ENCODE measurements at regions not wholly inside any gene's neighbourhood (a gene's known extent, or its start where the extent isn't known, plus 50 kb on each side); places are given as distances from the start of the nearest gene placed in this dataset.
"Not testable (repeated sequence)": the region's sequence is repeated elsewhere in the genome, so short reads cannot be mapped to it uniquely, and the experiment has no call there.

GRCh38 chr12:67760586-67761275, 112.2 kb downstream of the DYRK2 start:
- no peak for FAIRE-seq

- no peak for FAIRE-seq
These were observed 113.0 kb downstream of the DYRK2 start for GRCh38 chr12:67761566-67761965.

GRCh38 chr12:67764055-67764454, 115.5 kb downstream of the DYRK2 start:
- FAIRE-seq = no peak

- FAIRE-seq = no peak
These were observed 116.5 kb downstream of the DYRK2 start for GRCh38 chr12:67764946-67765619.

DNA sequence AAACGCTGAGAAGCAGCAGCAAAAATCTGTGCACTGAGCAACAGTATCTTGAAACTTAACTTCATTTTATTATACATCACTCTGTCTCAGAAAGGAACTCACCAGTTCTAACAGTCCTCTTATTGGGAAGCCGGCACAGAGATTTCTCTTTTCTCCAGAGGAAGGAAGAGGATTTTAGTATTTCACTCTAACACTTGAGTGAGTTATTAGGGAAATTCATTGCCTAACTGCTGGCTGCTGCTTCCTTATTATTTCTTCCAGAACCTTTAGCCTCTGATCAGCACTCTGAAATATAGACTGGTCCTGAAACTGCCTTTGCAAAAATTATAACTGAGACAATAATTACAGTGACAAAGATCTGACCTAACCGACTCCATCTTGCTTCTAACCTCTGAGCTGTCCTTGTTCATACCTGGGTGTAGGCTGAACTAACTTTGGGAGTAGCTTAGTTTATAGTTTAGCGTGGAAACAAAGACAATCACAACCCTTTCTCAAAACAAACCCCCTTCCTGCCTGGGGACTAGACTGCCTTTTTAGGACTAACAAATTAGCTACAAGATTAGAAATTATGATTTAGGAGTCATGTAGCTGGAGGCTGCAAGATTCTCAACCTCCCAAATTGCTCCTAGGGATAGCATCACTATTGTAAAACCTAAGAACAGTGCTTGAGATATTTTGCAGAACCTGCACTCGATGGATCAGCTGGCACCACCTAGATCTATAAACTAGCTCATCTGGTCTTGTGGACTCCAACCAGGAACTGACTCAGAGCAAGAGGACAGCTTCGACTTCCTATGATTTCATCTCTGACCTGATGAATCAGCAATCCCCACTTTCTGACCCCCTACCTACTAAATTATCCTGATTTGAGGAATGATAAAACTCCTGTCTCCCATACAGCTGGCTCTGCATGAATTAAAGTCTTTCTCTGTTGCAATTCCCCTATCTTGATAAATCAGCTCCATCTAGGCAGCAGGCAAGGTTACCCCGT, 117.5 kb downstream of the DYRK2 start:
- no peak for FAIRE-seq

GRCh38 chr12:67772267-67773169, 124.0 kb downstream of the DYRK2 start:
- FAIRE-seq = no peak

- FAIRE-seq = no peak
These were observed 125.4 kb downstream of the DYRK2 start for GRCh38 chr12:67773896-67774295.

GRCh38 chr12:67774983-67775587, 126.5 kb downstream of the DYRK2 start:
- FAIRE-seq = no peak

GRCh38 chr12:67780580-67781084, 132.1 kb downstream of the DYRK2 start:
- no peak for FAIRE-seq

DNA sequence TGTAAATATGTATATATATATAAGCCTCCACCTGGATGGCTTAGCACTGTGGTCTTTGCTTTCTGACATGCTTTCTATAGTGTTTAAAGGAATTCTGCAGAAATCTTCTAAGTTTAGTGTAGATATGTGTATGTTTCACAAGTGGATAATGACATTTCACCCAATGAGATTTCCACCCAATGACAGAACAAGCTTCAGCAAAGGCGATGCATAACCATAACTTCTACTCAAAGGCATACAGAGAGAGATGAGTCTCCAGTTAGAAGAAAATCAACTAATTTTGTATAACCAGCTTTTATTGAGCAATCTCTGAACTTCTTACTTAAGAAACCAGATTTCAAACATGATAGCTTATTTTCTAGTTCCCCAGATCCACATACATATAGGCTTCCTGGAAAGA, 134.0 kb downstream of the DYRK2 start:
- FAIRE-seq = no peak

DNA sequence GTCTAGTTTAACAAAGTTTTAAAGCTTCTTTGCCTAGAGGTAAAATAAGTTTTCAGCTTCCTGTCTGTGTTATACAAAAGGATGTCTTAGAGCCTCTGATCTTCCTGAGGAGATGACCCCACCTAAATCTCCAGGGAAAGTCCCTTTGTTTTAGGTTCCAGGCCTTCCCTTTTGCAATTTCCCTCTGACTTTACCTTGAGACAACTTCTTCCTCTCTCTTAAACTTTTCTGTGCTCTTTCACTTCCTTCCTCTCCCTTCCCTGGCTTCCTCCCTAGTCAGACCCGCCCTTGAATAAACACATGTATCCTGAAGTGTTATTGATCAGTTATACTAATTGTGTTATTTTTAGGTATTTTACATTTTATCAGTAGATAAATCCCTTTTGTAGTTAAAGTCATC, 134.8 kb downstream of the DYRK2 start:
- no peak for FAIRE-seq

- no peak for FAIRE-seq
These were observed 136.3 kb downstream of the DYRK2 start for GRCh38 chr12:67784831-67785230.

- no peak for FAIRE-seq
These were observed 137.5 kb downstream of the DYRK2 start for GRCh38 chr12:67786086-67786485.

GRCh38 chr12:67788118-67788517, 139.6 kb downstream of the DYRK2 start:
- FAIRE-seq = no peak

GRCh38 chr12:67789266-67789665, 140.7 kb downstream of the DYRK2 start:
- no peak for FAIRE-seq

DNA sequence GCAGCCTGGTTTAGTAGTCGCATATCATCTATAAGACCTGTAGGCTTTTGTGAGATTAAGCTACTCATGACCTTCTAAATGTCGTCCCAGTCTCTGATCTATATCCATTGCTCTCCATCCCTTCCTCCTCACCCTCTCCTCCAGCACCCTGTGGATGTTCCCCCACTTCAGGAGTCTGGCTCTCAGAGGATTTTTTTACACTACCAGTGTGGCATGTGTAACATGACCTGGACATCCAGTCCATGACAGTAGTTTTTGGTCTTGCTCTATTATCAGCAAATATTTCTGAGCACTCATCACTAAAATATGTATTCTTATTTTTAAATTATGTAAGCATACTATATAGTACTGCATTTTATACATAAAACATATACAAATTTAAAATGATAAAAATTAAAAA, 142.1 kb downstream of the DYRK2 start:
- no peak for FAIRE-seq

DNA sequence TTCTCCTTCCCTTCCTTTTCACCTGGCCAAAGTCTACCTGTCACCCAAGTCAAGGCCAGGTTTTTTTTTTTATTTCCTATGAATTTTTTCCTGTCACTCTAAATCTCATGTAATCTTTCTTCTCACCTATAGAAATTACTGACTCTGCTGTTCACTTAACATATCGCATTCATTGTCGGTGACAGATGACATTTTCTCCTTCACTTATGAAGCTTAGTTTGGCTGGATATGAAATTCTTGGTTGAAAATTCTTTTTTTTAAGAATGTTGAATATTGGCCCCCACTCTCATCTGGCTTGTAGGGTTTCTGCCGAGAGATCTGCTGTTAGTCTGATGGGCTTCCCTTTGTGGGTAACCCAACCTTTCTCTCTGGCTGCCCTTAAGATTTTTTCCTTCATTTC, 142.8 kb downstream of the DYRK2 start:
- not testable (repeated sequence) for FAIRE-seq

- FAIRE-seq = no peak
These were observed 143.6 kb downstream of the DYRK2 start for GRCh38 chr12:67792185-67792584.

DNA sequence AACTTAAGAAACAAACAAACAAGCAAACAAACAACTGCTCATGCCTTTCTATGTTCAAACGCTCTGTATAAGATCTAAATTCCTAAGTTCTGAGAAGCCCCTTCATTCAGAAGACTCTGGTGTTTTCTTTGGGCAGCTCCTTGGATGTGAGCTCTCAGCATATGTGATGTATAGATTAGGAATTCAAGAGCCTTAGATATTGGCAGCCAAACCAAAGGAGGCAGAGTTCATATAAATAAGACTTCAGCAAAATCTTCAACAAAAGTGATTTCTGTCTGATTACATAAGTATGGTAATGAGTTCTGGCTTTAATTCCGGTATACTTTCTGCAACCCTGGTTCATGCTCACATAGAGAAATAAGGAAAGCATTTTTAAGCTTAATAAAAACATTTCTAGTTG, 145.6 kb downstream of the DYRK2 start:
- FAIRE-seq = no peak

- FAIRE-seq = peak; percentile 83
These were observed 146.7 kb downstream of the DYRK2 start for GRCh38 chr12:67795236-67795635.

DNA sequence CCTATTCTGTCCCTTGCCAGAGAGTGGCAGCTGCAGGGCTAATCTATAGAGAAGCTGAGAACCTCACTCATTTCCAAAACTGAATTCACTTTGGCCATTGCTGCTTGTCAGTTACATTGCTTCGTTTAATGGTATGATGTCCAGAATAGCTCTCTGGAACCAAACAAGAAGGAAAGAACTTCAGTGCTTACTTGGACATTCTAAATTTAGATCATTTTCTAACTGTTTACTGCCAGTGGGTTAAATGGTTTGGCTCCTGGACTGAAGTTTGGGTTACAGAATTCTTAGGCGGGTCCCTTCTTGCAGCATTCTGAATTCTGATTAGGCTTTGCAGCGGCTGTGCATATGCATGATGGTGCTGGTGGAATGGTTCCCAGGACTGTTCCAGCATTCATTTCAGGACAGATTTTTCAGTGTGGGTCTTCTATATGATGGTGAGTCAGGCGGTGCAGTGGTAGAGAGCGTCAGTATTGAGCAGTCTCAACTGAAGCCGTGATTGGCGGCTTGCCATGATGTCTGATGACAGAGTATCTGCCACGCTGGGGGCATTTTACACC, 148.7 kb downstream of the DYRK2 start:
- no peak for FAIRE-seq

Measured in colon (tissue), 2 donors.